NCI-H1417 treated with DMSO at 0.1 percent for 48 hours (cell line): ENCODE measurements at regions not wholly inside any gene's neighbourhood (a gene's known extent, or its start where the extent isn't known, plus 50 kb on each side); places are given as distances from the start of the nearest gene placed in this dataset.
"Not testable (repeated sequence)": the region's sequence is repeated elsewhere in the genome, so short reads cannot be mapped to it uniquely, and the experiment has no call there.

Experiments
- DNase-seq: peaks from one replicate; lab custom pipeline; 2025; lab: John Stamatoyannopoulos, UW

DNA sequence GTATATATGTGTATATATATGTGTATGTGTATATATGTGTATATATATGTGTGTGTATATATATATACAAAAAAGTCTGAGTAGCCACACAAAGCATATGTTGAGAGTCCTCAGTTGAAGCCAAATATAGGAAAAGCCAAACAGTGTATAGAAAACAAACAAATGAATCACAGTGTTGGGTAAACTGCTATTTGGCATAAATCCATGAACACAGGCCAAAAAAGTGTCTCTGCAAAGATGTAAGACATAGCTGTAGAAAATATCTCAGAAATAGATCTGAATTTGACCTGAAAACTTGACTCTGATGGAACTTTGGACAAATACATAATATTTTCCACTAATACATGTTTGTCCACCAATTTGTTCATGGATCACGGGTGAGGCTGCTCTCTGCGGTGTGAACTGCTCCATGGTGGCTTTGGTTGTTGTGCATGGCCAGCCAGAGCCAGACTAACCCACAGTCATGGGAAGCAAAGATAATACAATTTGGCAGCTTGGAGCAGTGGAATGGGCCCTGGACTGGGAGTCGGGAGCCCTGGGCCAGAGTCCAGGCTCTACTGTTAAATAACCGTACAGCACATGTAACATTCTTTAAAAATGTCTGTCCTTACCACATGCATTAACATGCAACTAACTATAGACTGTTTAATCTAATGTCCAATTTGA, 76.9 kb upstream of the EED start:
- no peak for DNase-seq

DNA sequence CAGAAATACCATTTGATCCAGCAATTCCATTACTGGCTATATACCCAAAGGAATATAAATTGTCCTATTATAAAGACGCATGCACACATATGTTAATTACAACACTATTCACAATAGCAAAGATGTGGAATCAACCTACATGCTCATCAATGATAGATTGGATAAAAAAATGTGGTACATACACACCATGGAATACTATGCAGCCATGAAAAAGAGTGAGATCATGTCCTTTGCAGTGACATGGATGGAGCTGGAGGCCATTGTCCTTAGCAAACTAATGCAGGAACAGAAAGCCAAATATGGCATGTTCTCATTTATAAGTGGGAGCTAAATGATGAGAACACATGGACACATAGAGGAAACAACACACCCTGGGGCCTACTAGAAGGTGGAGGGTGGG, 78.3 kb upstream of the EED start:
- DNase-seq = not testable (repeated sequence)

GRCh38 chr11:86164106-86164505, 80.4 kb upstream of the EED start:
- no peak for DNase-seq

- DNase-seq = not testable (repeated sequence)
Measured at GRCh38 chr11:86163221-86163876, 81.2 kb upstream of the EED start.

DNA sequence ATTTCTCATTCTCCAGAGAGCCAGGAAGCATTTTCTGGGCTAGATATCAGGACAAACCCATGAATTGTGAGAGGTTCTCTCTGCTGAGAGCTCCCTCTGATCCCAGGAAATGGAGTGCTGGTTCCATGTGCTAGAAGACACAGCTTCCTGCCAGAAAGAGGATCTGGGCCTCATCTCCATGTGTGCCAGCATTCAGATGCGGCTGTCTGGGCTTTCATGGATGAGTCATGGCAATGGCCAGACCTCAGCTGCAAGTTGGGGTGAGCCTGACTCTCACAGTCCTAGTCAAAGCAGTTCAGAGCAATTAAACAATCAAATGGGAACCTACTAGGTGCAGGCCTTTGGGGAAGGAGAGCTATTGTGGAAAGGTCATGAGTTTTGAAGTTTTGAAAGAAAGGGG, 82.3 kb upstream of the EED start:
- no peak for DNase-seq

GRCh38 chr11:86161837-86162236, 82.7 kb upstream of the EED start:
- no peak for DNase-seq

GRCh38 chr11:86161336-86161735, 83.2 kb upstream of the EED start:
- no peak for DNase-seq

- no peak for DNase-seq
Measured at GRCh38 chr11:86160541-86161149, 83.9 kb upstream of the EED start.

- DNase-seq = no peak
Measured at GRCh38 chr11:86159581-86159891, 85.0 kb upstream of the EED start.

DNA sequence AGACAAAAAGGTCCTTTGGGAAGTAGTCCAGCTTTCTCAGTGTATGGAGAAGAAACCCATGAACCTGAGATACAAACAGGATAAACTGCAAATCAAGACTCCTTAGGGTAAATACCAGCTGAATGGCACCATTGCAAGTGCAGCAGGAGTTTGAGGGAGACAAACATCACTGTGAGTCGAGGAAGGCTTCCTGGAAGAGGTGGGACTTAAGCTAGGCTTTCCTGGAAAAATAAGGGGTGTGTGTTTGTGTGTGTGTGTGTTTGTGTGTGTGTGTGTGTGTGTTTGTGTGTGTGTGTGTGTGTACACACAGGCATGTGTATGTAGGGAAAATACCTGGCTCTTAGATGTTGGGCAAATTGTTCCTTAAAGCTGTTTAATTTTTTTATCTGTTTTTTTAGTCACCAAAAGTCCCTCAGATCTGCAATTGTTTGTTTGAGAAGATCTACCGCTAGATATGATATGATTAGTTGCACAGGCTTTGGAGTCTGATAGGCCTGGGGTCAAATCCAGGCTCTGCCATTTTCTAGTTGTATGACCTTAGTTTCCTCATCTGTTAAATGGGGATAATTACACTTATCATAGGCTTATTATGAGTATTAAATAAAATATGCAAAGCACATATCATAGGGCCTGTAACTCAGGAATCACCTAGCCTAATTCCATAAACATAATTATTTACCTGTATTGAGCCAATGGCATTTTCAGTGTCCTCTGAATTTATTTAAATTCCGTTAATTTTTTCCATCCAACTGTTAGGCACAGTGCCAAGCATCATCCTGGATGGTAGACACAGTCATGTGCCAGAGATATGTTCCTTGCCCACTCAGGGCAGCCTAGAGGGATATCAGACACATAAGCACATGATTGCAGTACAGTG, 85.6 kb upstream of the EED start:
- DNase-seq = no peak

- DNase-seq = no peak
Measured at GRCh38 chr11:86157797-86158378, 86.7 kb upstream of the EED start.

DNA sequence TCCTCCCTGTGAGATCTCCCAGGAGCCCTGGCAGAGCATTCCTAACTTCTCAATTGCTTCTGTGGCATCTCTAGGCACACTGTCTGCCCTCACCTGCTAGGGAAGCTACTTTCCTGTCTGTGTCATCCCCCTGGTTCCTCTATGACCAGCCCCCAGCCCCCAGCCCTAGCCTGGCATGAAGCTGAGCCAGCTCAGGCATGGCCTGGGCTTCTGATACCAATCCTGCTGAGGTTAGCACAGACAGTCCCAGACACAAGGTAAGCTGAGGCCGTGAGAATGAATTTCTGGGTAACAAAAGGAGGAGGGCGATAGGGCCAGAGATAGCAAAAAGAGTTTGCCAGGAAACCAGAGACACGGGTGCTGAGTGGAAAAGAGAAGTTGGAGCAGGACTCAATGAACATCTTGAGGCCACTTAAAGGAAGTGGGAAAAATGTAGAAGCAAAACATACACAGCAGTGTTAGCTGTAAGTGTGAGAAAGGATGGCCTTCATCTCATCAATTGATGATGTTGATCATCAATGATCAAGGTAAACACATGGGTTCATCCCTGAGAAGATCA, 87.6 kb upstream of the PICALM start:
- DNase-seq = no peak

DNA sequence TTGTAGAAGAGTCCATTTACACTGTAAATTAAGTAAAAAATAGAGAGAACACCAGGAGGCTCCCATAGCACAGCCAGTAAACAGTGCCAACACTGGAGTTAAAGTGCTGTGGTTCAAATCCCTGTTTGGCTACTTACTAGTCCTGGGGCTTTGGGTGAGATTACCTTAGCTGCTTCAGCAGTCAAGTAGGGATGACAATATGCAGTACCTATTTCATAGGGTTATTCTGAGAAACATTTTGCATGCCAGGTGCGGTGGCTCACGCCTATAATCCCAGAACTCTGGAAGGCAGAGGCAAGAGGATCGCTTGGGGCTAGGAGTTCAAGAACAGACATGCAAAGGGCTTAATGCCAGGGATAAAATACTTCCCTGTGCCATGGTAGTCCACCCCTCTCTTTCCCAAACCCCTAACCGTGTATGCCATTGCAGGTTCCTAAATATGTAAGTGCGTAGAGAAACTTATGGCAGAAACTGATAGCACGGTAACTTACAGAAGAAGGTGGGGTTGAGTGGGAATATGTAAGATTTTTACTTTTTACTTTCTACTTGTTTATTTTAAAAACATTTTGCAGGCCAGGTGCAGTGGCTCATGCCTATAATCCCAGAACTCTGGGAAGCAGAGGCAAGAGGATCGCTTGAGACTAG, 86.4 kb upstream of the PICALM start:
- no peak for DNase-seq

DNA sequence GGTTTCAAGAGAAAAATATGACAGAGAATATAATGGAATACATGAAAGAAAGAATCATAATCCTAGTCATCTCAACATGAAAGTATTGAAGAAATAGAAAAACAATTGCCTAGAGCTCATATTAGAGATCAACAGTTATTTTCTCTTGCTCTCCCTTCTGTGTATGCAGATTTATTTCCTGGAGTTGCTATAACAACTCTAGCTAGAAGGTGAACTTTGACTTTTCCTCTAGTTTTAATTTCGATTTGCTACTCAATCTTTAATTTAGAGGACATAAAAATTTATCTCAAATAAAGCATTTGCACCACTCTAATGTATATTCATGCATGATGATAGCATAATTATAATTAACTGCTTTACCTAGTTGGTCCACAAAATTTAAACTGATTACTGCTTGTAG, 84.6 kb upstream of the PICALM start:
- DNase-seq = no peak

- DNase-seq = no peak
Measured at GRCh38 chr11:86152901-86153300, 84.0 kb upstream of the PICALM start.

- DNase-seq = no peak
Measured at GRCh38 chr11:86152006-86152862, 83.3 kb upstream of the PICALM start.

DNA sequence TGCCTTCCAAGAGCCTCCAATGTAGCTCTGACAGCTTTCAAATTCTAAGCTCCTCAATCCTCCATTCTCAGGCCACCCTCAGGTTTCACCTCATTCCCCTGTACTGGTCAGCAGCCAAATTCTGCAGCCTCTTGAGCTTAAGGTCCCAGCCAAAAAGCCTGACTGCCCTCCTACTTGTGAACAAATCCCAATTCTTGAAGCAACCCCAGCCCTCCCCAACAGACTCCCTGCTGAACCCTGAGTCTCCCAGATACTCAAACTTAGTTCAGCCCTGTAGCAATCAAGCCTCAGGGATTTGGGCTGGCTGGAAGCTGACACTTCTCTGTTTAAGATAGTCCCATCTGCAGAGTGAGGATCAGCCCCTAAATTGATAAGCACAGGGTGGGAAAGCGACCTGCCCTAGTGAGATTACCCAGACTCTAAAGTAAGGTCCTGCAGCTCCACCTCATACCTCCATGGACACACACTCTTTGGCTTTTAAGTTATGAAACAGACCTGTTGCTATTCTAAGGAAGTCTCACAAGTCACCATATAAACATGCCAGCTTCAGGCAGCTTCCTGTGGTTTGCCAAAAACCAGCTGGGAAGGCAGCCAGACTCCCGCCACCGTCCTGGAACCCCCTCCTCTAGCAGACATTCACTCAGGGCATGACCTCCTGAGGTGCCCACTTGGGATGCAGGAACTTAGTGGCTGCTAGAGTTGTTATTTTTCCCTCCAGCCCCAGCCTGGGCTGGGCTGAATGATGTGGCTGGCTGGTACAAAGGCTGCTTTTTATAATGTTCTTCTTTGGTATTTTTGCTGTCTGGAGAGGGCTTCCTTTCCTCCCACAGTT, 82.5 kb upstream of the PICALM start:
- no peak for DNase-seq

GRCh38 chr11:86150847-86151173, 81.9 kb upstream of the PICALM start:
- no peak for DNase-seq

GRCh38 chr11:86149792-86150191, 80.9 kb upstream of the PICALM start:
- DNase-seq = no peak

DNA sequence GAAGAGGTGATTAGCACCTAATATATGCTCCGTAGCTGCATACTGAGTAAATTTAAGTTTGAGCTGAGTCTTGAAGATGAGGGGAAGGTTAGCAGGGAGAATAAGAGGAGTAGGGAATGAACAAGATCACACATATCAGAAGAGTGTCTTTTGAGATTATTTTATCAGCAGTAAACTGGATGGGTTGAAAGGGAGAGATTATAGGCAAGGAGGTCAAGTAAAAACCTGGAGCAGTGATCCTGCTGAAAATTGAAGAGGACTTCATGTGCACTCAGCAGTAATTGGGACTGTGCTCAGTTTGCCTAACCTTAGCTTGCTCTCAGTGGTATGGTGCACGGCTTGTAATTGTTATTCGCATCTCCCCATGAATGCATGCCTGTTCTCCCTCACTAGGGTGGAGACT, 79.5 kb upstream of the PICALM start:
- no peak for DNase-seq
